ENCODE measurements at regions not wholly inside any gene's neighbourhood (a gene's known extent, or its start where the extent isn't known, plus 50 kb on each side); places are given as distances from the start of the nearest gene placed in this dataset.

GRCh38 chr4:178836865-178837264 is 1394.6 kb upstream of the AGA start:
- DNase-seq: no peak
- TF ChIP-seq, protein P1, sequence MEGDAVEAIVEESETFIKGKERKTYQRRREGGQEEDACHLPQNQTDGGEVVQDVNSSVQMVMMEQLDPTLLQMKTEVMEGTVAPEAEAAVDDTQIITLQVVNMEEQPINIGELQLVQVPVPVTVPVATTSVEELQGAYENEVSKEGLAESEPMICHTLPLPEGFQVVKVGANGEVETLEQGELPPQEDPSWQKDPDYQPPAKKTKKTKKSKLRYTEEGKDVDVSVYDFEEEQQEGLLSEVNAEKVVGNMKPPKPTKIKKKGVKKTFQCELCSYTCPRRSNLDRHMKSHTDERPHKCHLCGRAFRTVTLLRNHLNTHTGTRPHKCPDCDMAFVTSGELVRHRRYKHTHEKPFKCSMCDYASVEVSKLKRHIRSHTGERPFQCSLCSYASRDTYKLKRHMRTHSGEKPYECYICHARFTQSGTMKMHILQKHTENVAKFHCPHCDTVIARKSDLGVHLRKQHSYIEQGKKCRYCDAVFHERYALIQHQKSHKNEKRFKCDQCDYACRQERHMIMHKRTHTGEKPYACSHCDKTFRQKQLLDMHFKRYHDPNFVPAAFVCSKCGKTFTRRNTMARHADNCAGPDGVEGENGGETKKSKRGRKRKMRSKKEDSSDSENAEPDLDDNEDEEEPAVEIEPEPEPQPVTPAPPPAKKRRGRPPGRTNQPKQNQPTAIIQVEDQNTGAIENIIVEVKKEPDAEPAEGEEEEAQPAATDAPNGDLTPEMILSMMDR (IDR thresholded peaks at IDR 0.05): no peak
- H3K9me3 ChIP-seq: no peaks in the 10 kb centered on the region

DNA sequence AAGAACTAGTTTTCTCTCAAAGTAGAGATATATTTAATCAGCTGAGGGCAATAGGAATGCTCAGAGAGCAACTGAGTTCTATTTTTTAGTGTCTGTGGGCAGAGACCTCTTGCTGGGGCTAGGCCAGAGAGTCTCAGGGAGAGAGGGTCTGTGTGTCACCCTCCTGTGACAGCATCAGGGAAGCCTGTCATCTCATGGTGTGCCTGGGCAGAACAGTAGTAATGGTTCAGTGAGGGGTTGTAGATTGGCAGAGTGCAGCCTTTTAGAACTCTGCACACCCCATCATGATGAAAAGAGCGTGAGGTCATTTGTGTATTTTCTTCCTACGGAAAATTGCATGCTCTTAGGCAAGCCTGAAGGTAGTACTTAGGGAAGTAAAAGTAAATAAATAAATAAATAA is 1396.5 kb upstream of the AGA start:
- Histone ChIP-seq H3K4me3 (no peak overlapping the region), H3K9me3 (no peaks in the 10 kb centered on the region), H3K27me3 (no peaks in the 10 kb centered on the region), H3K36me3 (no peaks in the 10 kb centered on the region), H3K27ac (no peak overlapping the region), H3K4me1 (no peaks in the 10 kb centered on the region)
- intact Hi-C loops (cut with DNase I): no loop called here
- no peak for ATAC-seq
- TF ChIP-seq, protein P1 (IDR thresholded peaks at IDR 0.05): no peak
- no peak for DNase-seq

More at GRCh38 chr4:178836865-178837264, 1394.6 kb upstream of the AGA start:
- H3K4me3 ChIP-seq: no peak overlapping the region
- no peaks in the 10 kb centered on the region for H3K36me3 ChIP-seq
- no peaks in the 10 kb centered on the region for H3K27me3 ChIP-seq
- H3K4me1 ChIP-seq: no peaks in the 10 kb centered on the region
- no peak overlapping the region for H3K27ac ChIP-seq
- no peak for ATAC-seq
- intact Hi-C loops (cut with DNase I): no loop called here

DNA sequence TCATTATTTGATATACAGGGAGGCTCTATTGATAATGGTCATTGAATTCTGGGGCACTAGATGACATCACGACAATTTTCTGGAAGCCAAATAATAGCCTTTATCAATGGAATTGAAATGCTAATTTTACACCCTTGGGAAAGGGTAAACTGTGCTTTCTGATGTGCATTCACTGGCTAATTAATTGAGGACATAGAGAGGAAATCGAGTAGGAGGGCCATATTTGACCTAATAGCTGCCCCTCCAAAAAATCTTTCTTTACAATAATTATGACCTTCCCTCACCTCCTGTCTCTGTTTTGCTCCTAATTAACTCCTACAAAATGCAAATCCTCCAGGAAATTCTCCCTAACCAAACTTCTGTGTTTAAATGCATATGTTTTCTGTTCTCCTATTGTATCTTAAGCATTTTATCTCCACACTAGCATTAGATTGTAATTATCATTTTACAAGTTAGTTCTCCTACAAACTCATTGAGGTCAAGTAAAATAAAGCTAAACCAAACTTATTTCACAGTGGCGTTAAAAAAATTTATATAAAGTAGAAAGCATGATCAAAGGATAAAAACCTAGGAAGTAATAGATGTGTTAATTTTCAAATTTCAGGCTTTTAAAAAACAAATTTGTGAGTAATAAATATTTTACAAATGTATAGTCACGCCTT is 1414.0 kb upstream of the AGA start:
- DNase-seq (no peak), ATAC-seq (no peak)
- TF ChIP-seq, protein P1 (IDR thresholded peaks at IDR 0.05): no peak
- Histone ChIP-seq H3K36me3 (no peaks in the 10 kb centered on the region), H3K27ac (no peak overlapping the region), H3K4me1 (no peaks in the 10 kb centered on the region), H3K4me3 (no peak overlapping the region), H3K9me3 (no peaks in the 10 kb centered on the region), H3K27me3 (no peaks in the 10 kb centered on the region)
- intact Hi-C loops (cut with DNase I): no loop called here

GRCh38 chr4:178871476-178871875 is 1429.2 kb upstream of the AGA start:
- intact Hi-C loops (cut with DNase I): no loop called here

DNA sequence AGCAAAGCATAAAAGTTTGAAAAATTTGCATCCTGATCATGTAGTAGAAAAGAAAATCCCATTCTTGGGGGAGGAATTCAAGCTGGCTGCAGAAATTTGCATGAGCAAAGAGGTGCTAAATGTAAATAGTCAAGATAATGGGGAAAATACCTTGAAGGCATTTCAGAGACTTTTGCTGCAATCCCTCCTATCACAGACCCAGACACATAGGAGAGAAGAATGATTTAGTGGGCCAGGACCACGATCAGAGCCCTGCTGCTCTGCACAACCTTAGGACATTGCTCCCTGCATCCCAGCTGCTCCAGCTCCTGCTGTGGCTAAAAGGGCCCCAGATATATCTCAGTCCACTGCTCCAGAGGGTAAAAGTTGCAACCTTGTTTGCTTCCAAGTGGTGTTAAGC is 1439.7 kb upstream of the AGA start:
- Histone ChIP-seq H3K4me3 (no peak overlapping the region), H3K36me3 (no peaks in the 10 kb centered on the region), H3K27ac (no peak overlapping the region), H3K4me1 (no peaks in the 10 kb centered on the region), H3K9me3 (peaks cover 0 to 29% of the 10 kb centered on the region in 2 donors), H3K27me3 (no peaks in the 10 kb centered on the region)
- intact Hi-C loops (cut with DNase I): no loop called here
- TF ChIP-seq, protein P1 (IDR thresholded peaks at IDR 0.05): no peak
- no peak for DNase-seq
- no peak for ATAC-seq

More at GRCh38 chr4:178871476-178871875, 1429.2 kb upstream of the AGA start:
- H3K27me3 ChIP-seq: no peaks in the 10 kb centered on the region
- H3K9me3 ChIP-seq: no peaks in the 10 kb centered on the region
- H3K36me3 ChIP-seq: no peaks in the 10 kb centered on the region
- no peak overlapping the region for H3K4me3 ChIP-seq
- no peak overlapping the region for H3K27ac ChIP-seq
- DNase-seq (no peak), ATAC-seq (no peak)
- H3K4me1 ChIP-seq: no peaks in the 10 kb centered on the region
- TF ChIP-seq, protein P1 (IDR thresholded peaks at IDR 0.05): no peak
